DND-41 (cell line): ENCODE measurements at regions not wholly inside any gene's neighbourhood (a gene's known extent, or its start where the extent isn't known, plus 50 kb on each side); places are given as distances from the start of the nearest gene placed in this dataset.

Experiments
- CTCF ChIP-seq: IDR thresholded peaks from 2 replicates; pipeline ENCODE4 v1.5.1; 2012; ENCODE audit warnings: borderline replicate concordance, low read length, moderate library complexity, mild to moderate bottlenecking; ENCODE audit not compliant: poor library complexity, severe bottlenecking; ENCODE audit errors: extremely low read depth
- EZH2 ChIP-seq: IDR thresholded peaks from 3 replicates; pipeline ENCODE4 v1.6.1; 2012; ENCODE audit warnings: borderline replicate concordance, low read depth, mild to moderate bottlenecking, moderate library complexity, low read length, inconsistent platforms; ENCODE audit not compliant: severe bottlenecking

GRCh38 chr18:34153711-34154110, 71.0 kb downstream of the NOL4 start:
- TF ChIP-seq CTCF: no peak
- TF ChIP-seq EZH2: no peak
